Activated naive CD4-positive, alpha-beta T cell treated with anti-CD3 and anti-CD28 coated beads, Interleukin-2, amount 50 U/mL, for 72 hours (primary cell): ENCODE measurements at regions not wholly inside any gene's neighbourhood (a gene's known extent, or its start where the extent isn't known, plus 50 kb on each side); places are given as distances from the start of the nearest gene placed in this dataset.

ENCODE experiments used
- ATAC-seq, 2 donors: fragments of 150-1000 bp; cut with Tn5 transposase; 2 replicates each; pipeline ENCODE4 v1.10.0; 2021; ENCODE audit warnings: mild to moderate bottlenecking in 2 of 2, moderate library complexity in 2 of 2
- DNase-seq, 2 donors: peaks; one replicate each; pipeline ENCODE4 v3.0.0; 2021 to 2022; ENCODE audit warnings: low spot score in 2 of 2
- H3K27ac Mint-ChIP-seq, 2 donors: one replicate each; pipeline ENCODE4 v1.8.0; 2022; ENCODE audit warnings: mild to moderate bottlenecking in 2 of 2, mixed read lengths in 2 of 2
- H3K36me3 Mint-ChIP-seq, 2 donors: one replicate each; pipeline ENCODE4 v1.8.0; 2022; ENCODE audit warnings: mixed read lengths in 2 of 2
- H3K9me3 Mint-ChIP-seq, 2 donors: one replicate each; pipeline ENCODE4 v1.8.0; 2022; ENCODE audit warnings: mixed read lengths in 2 of 2

DNA sequence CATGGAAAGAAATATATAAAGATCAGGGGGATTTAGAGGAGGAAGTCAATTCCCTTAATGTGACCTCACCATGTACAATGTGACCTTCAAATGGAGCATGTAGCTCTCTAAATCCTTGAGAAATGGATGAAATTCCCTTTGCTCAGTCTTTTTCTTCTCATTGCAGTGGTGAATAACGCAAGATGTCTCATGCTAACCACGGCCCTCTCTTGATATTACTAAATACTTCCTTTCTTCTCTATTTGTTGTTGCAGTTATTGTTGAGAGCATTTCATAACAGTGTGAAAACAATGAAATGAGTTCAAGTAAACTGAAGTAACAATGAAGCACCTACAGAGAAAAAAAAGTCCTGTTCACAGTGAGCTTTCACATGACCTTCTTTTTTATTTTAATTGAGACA is 55.6 kb downstream of the ZNF281 start:
- ATAC-seq (peak; percentile 64 to 97), DNase-seq (no peak)
- Mint-ChIP-seq H3K36me3 (peaks cover 6 to 10% of the 10 kb centered on the region in 2 donors), H3K27ac (peak overlapping the region in 1 of 2 donors; percentile 9), H3K9me3 (no peaks in the 10 kb centered on the region)

DNA sequence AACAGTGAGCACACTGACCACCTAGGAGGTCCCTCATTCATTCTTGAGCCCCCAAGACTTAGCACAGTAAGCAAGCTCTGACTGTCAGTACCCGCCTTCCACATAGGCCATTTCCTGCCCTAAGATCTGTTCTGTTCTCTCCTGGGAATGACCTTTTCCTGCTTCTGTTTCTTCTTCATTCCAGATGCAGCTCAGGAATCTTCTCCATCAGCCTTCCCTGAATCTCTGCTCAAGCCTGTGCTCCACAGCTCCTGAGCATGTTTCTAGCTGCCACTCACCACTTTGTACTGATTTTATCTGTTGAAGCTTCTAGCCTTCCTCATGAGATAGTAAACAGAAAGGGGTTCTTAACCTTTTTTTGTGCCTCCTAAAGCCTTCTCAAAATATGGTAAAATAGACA is 56.6 kb downstream of the ZNF281 start:
- no peaks in the 10 kb centered on the region for H3K9me3 Mint-ChIP-seq
- ATAC-seq (no peak), DNase-seq (no peak)
- no peak overlapping the region for H3K27ac Mint-ChIP-seq
- peaks cover 6 to 10% of the 10 kb centered on the region in 2 donors for H3K36me3 Mint-ChIP-seq

DNA sequence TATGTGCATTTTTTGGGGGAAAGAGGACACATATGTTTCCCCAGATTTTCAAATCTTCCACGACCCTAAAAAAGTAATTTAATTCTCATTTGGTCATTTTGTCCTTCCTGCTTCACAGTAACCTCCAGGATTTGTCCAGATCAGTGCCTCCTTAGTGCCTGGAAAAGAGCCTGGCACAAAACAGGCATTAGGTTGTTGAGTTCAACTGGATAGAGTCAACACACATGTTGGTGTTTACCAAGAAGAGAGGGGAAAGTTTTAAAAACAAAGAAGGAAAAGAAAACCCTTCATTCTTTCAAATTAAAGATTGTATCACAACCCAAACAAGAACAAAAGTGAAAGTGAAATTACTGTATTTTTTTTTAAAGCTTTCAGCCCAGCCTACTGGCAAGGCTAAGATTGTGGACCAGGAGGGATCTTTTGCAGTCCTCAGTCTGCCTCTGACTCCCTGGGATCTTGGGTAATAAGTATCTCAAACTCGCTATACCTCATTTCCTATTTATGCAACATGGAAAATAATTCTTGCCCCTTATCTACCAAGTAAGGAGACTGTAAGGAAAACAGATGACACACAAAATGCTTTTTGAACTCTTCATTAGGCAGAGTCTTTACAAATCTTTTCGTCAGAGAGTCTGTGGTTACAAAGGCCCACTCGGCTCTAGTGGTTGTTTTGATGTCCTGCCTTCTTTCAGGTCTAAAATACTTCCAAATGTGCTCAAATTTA is 57.8 kb downstream of the ZNF281 start:
- peaks cover 6 to 10% of the 10 kb centered on the region in 2 donors for H3K36me3 Mint-ChIP-seq
- DNase-seq (no peak), ATAC-seq (peak; percentile 56 to 69)
- peak overlapping the region; percentile 91 to 92 for H3K27ac Mint-ChIP-seq
- no peaks in the 10 kb centered on the region for H3K9me3 Mint-ChIP-seq

DNA sequence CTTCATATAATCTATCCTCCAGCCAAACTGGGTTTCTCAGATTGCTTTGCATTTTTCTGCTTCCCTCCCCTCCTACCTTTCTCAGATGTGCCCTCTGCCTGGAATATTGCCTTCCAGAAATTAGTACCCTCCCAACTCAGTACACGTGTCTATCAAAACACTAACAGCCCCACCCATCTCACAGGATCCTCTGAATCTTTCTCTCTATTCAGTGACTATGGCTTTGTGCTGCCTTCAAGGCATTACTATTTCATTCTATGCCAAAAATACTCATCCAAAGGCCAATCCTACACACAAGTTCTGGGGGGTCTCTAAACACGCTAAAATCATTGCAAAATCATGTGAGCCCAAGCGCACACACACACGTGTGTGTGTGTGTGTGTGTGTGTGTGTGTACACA is 58.4 kb downstream of the ZNF281 start:
- H3K9me3 Mint-ChIP-seq, result no peaks in the 10 kb centered on the region
- H3K27ac Mint-ChIP-seq, result peak overlapping the region in 1 of 2 donors; percentile 91
- DNase-seq, result no peak
- peaks cover 6 to 10% of the 10 kb centered on the region in 2 donors for H3K36me3 Mint-ChIP-seq
- ATAC-seq, result no peak

DNA sequence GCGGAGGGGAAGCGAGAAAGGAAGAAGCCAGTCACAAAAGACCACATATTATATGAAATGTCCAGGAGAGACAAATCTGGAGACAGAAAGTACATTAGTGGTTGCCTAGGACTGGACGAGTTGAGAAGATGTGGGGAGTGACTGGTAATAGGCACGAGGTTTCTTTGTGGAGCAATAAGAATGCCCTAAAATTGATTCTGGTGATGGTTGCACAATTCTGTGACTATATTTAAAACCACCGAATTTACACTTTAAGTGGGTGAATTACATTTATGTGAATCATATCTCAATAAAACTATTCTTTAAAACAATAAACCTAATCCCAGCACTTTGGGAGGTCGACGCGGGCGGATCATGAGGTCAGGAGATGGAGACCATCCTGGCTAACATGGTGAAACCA is 63.1 kb downstream of the ZNF281 start:
- ATAC-seq (no peak), DNase-seq (no peak)
- H3K9me3 Mint-ChIP-seq, result no peaks in the 10 kb centered on the region
- peaks cover 3 to 6% of the 10 kb centered on the region in 2 donors for H3K36me3 Mint-ChIP-seq
- no peak overlapping the region for H3K27ac Mint-ChIP-seq

DNA sequence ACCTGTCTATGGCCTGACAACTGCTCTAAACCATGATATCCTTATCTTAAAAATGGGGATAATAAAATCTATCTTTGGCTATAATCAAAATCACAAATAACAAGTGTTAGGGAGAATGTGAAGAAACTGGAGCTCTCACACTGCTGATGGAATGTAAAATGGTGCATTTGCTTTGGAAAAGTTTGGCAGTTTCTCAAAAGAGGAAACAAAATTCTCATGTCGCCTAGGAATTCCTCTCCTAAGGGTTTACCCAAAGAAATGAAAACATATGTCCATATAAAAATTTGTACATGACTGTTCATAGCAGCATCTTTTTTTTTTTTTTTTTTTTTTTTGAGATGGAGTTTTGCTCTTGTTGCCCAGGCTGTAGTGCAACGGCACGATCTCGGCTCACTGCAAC is 64.3 kb downstream of the ZNF281 start:
- DNase-seq (no peak), ATAC-seq (no peak)
- Mint-ChIP-seq H3K27ac (no peak overlapping the region), H3K9me3 (no peaks in the 10 kb centered on the region), H3K36me3 (no peaks in the 10 kb centered on the region)

DNA sequence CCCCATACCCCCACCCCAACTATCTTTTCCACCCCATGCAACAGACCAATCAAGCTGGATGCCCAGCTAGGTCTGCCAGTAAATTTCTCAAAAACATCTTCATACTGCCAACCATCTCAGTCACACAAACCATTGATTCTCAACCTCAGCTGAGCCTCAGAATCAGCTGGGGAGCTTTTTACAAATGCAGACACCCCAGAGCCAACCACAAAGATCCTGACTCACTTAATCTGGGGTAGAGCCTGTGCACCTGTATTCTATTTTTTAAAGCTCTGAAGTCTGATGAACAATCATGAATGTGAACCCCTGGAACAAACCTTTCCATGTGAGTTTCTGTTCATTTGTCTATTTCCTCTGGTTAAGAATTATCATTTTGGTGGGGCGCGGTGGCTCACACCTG is 66.0 kb downstream of the ZNF281 start:
- ATAC-seq (peak; percentile 58 to 92), DNase-seq (no peak)
- Mint-ChIP-seq H3K27ac (no peak overlapping the region), H3K36me3 (no peaks in the 10 kb centered on the region), H3K9me3 (no peaks in the 10 kb centered on the region)

DNA sequence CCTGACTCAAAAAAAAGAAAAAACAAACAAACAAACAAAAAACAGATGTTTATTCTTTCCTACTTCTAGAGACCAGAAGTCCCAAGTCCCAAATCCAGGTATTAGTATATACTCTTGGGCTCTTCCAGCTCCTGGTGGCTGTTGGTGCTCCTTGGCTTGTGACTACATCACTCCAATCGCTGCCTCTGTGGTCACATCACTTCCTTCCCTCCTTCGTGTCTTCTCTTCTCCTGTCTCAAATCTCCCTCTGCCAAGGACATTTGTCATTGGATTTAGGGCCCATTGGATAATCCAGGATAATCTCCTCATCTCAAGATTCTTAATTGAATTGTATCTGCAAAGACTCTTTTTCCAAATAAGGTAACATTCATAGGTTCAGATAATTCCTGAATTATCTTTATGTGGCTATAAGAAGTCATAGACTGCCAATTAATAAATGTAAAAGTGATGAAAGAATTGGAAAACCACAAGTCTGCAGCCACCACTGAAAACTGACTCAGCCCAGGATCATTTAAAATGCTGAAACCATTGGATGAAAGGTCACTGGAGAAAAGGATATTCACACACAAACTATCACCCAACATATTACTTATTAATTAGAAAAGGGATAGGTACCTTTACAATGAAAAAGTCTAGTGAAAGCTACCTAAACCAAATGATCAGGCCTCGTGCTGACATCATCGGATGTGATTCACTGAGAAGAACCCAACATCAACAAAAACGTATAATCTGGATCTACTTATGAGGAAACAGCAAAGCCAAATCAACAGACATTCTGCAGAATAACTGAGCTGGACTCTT is 67.1 kb downstream of the ZNF281 start:
- Mint-ChIP-seq H3K9me3 (no peaks in the 10 kb centered on the region), H3K36me3 (no peaks in the 10 kb centered on the region), H3K27ac (no peak overlapping the region)
- no peak for DNase-seq
- no peak for ATAC-seq

DNA sequence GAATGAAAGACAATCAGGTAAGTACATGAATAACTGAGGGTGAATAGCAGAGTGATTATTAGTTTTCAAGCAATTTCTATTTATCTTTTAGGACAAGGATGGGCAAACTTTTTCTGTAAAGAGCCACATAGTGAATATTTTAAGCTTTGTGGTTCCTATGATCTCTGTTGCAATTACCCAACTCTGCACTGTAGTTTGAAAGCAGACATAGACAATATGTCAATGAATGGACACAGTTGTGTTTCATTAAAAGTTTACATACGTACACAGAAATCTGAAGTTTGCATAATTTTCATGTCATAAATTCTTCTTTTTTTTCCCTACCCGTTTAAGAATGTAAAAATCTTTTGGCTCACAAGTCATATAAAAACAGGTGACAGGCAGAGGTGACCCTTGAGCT is 71.4 kb downstream of the ZNF281 start:
- peak overlapping the region in 1 of 2 donors; percentile 44 for H3K27ac Mint-ChIP-seq
- no peaks in the 10 kb centered on the region for H3K36me3 Mint-ChIP-seq
- H3K9me3 Mint-ChIP-seq, result no peaks in the 10 kb centered on the region
- no peak for ATAC-seq
- no peak for DNase-seq

DNA sequence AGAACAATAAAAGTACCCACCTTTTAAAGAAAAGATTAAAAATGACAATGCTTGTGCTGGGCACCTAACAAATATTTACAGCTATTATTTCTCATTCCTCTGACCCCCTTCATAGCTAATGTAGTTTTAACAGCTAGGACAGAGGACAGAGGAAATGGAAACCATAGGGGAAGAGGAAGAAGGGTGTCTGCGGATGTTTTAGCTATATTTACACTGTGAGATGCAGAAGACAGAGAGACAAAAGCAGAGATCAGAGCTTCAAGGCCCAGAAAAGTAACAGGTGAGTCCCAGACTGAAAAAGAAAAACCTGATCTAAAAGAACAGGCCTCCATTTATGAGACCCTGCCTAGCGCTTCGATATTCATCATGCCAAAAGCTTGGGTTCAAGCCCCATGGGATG is 72.0 kb downstream of the ZNF281 start:
- no peak for ATAC-seq
- H3K9me3 Mint-ChIP-seq, result no peaks in the 10 kb centered on the region

DNA sequence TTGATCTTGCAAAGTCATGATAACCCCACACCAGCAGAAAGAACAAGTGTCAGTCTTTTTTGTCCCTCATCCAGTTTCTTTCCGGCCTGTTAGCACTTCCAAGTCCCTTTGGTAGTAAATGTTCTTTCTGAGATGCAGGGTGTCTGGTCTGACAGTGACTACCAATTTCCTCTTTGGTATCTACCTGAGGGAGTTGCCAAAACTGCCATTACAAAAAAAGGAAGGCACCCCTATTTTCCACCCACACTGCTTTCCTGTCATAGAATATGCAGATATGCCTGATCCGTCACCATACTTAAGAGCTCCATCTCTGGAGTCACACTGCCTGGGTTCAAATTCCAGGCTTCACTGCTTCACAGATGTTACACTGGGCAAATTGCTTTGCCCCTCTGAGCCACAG is 72.4 kb downstream of the ZNF281 start:
- DNase-seq (no peak), ATAC-seq (peak; percentile 43 to 49)
- no peaks in the 10 kb centered on the region for H3K9me3 Mint-ChIP-seq
- H3K36me3 Mint-ChIP-seq, result no peaks in the 10 kb centered on the region
- peak overlapping the region in 1 of 2 donors; percentile 44 for H3K27ac Mint-ChIP-seq

More for the DNA sequence above, 72.0 kb downstream of the ZNF281 start:
- Mint-ChIP-seq H3K27ac (peak overlapping the region in 1 of 2 donors; percentile 44), H3K36me3 (no peaks in the 10 kb centered on the region)
- DNase-seq, result no peak

DNA sequence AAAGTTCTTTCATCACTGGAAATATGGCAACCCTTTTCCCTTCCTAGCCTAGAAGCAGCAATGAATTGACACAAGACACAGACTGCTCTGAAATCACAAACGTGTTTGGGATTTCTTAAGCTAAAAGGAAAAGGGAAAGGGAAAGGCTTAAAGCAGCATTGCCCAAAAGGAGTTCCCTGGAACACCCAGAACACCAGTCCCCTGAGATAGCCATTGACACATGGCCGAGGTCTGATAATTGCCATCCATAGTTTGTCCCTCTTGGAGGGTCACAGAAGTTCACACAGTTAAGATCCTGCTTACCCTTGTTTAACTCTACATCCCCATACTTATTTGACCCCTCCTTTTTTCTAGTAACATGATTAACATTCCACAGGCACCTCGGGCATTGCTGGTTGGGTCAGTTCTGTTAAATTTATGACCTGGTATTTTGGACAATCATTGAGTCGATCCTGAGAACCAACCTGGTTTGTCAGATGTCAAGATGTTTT is 72.9 kb downstream of the ZNF281 start:
- Mint-ChIP-seq H3K27ac (peak overlapping the region in 1 of 2 donors; percentile 44), H3K9me3 (no peaks in the 10 kb centered on the region), H3K36me3 (no peaks in the 10 kb centered on the region)
- ATAC-seq, result no peak
- no peak for DNase-seq

DNA sequence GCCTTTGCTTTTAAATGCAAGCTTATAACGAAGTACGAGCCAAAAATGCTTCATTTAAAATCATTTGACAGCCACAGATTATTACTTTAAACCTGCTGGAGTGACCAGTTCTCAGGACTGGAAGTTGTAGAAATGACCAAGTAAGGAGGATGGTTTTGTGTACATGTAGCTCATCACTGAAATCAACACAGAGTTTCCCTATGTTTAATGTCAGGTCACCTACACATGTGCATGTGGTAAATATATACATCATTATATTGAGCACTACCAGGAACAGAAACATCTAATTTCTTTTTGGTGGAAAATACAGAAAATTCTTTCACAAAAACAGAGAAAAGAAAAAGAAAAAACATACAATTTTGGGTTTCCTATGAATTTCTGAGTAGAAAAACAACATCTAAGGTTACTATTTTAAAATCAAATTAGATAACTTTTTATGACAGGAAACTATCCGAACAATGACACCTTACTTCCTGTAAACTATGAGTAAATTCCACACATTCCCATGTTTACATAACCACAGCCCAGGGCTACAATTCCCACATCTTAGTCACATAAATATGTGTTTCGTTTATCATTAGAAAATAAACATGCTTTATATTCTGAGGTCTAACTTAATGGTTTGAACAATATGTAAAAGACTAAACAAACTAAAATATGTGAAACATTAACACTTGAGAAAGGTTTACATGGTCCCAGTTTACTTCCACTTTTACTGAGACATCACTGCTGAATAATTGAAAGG is 73.6 kb downstream of the ZNF281 start:
- H3K9me3 Mint-ChIP-seq, result no peaks in the 10 kb centered on the region
- no peak for ATAC-seq
- H3K36me3 Mint-ChIP-seq, result no peaks in the 10 kb centered on the region
- DNase-seq, result no peak
- peak overlapping the region in 1 of 2 donors; percentile 44 for H3K27ac Mint-ChIP-seq

DNA sequence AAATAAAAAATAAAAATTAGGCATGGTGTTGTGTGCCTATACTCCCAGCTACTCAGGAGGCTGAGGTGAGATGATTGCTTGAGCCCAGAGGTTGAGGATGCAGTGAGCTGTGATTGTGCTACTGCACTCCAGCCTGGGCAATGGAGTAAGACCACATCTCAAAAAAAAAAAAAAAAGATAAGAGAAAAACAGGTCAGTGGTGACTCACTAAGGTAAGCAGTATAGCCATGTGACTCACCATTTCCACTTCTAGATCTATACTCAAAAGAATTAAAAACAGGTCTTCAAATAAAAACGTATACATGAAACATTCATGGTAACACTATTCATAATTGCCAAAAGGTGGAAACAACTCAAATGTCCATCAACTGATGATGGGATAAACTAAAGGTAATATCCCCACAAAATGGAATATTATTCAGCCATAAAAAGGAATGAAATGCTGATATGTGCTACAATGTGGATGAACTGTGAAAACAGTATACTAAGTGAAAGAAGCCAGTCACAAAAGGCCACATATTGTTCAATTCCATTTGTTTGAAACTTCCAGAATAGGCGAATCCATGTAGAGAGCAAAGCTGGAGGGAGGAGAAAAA is 75.1 kb downstream of the ZNF281 start:
- DNase-seq (no peak), ATAC-seq (peak; percentile 88 to 95)
- peak overlapping the region in 1 of 2 donors; percentile 53 for H3K27ac Mint-ChIP-seq
- no peaks in the 10 kb centered on the region for H3K36me3 Mint-ChIP-seq
- H3K9me3 Mint-ChIP-seq, result no peaks in the 10 kb centered on the region

DNA sequence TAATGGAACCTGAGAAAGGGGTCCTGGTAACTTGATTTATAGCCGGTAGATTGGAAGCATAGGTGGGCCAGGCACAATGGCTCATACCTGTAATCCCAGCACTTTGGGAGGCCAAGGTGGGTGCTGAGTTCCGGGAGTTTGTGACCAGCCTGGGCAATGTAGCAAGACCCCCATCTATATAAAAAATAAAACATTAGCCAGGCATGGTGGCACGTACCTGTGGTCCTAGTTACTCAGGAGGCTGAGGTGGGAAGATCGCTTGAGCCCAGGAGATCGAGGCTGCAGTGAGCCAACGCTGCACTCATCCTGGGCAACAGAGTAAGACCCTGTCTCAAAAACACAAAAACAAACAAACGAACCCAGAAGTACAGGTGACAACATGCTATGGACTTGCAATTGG is 76.5 kb downstream of the ZNF281 start:
- H3K9me3 Mint-ChIP-seq, result no peaks in the 10 kb centered on the region
- H3K27ac Mint-ChIP-seq, result no peak overlapping the region
- DNase-seq, result no peak
- ATAC-seq, result no peak
- no peaks in the 10 kb centered on the region for H3K36me3 Mint-ChIP-seq

DNA sequence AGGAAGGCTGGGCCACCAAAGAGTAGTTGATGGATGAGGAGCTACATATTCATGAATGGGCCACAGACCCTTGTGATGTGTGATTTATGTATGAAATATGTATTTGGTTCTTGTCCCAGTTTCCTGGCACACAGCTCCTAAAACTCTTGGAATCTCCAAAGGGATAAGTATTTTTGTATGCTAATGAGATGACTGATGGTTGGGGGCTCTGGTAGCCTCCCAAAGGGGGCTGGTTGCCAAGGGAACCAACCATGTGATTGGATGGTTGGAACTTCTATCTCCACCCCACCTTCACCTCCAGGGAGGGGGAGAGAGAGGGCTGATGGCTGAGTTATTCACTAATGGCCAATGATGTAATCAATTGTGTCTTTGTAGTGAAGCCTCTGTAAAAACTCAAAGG is 77.1 kb downstream of the ZNF281 start:
- Mint-ChIP-seq H3K9me3 (no peaks in the 10 kb centered on the region), H3K36me3 (no peaks in the 10 kb centered on the region), H3K27ac (no peak overlapping the region)
- DNase-seq, result no peak
- no peak for ATAC-seq
